ENCODE measurements at regions not wholly inside any gene's neighbourhood (a gene's known extent, or its start where the extent isn't known, plus 50 kb on each side); places are given as distances from the start of the nearest gene placed in this dataset.
A peak's percentile ranks its signal among the peaks of the same experiment; 100 is the strongest.
"Not testable (repeated sequence)": the region's sequence is repeated elsewhere in the genome, so short reads cannot be mapped to it uniquely, and the experiment has no call there.

GRCh38 chr16:31996325-31996724 lies 122.7 kb downstream of the ZNF267 start:
- TF ChIP-seq CTCF (IDR thresholded peaks at IDR 0.05), result peak in 2 of 6 experiments; percentile 7 to 48
- TF ChIP-seq POLR2A (IDR thresholded peaks at IDR 0.05), result not testable (repeated sequence)

Data from esophagus squamous epithelium (tissue), 4 donors.